Anterior cingulate cortex (tissue), 58 donors: ENCODE measurements at regions not wholly inside any gene's neighbourhood (a gene's known extent, or its start where the extent isn't known, plus 50 kb on each side); places are given as distances from the start of the nearest gene placed in this dataset.

Experiments
- DNase-seq, 58 donors: peaks; one replicate each; lab custom pipeline; 2025; lab: John Stamatoyannopoulos, UW

DNA sequence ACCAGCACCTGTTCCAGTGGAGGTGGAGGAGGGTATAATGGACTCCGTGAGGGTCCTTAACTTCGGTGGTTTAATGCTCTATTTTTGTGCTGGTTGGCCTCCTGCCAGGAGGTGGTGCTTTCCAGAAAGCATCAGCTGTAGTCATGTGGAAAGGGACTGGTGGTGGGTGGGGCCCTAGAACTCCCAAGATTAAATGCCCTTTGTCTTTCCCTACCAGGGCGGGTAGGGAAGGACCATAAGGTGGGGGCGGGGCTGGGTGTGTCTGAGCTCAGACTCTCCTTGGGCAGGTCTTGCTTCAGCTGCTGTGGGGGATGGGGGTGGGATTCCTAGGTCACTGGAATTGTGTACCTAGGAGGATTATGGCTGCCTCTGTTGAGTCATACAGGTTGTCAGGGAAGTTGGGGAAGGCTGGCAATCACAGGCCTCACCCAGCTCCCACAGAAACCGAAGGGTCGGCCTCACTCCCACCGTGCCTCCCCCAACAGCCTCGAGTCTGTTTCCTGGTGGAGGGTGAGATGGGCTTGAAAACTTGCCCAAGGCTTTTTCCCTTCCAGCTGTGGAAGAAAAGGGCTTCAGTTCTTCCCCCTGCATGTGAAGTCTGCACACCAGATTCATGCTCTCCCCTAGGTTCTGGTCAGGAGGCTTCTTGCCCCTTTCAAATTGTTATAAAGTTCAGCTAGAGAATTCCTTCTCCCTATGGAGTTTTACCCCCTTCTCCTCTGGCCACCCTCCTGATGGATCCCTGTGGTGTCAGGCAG, 60.3 kb upstream of the CLDN10 start:
- no peak for DNase-seq

DNA sequence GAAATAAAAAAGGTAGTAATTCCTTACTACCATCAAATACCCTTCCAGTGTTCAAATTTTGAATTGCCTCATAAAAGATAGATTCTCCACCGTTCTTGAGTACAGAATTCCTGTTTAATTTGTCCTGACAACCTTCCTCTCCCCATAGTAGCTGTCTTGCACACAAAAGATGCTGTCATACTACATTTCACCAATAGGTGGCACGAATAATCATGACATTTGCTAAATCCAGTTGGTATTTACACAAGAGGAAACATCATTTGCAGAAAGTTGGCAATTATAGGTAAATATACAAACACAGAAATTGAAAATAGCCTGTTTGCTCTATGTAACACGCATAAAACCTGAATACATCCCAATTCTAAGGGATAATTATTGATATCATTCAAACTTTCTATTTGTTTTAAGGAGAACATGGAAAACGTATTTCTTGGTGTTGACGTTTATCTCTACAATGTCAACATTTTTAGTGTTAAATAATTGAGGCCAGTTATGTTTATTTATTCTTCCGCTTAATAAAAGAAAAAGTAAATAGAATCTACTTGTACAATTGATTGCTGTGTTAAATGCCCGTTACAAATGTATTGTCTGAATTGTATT, 58.3 kb upstream of the CLDN10 start:
- peak in 1 of 58 donors; percentile 24 for DNase-seq

DNA sequence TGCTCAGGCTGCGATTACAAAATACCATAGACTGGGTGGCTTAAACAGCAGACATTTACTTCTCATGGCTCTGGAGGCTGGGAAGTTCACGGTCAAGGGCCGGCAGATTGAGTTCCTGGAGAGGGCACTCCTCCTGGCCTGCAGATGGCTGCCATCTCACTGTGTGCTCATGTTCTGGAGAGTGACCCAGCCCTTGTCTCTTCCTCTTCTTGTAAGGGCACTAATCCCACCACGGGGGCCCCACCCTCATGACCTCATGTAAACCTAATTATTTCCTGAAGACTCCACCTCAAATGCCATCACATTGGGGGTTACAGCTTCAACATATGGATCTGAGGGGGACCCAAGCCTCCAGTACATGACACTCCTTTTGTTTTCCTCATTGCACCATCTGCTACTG, 56.0 kb upstream of the CLDN10 start:
- DNase-seq = no peak

DNA sequence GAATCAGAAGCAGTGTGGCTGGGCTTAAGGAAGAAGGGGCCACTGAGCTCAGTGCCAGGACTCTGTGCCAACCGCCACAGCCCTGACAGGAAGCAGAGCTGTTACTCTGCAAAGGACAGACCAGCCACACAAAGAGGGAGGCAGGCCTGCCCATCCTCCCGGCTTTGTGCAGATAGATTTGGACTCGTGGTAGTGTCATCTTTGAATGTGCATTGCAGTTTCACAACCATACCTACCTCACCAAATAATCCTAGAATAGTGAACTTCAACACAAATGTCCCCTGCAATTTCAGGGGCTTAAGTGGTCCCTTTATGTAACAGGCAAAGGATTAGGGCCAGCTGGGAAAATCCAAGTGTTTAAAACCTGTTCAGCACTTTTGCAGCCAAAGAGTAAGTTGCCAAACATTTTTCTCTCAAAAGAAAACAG, 55.1 kb upstream of the CLDN10 start:
- peak in 54 of 58 donors; percentile 8 to 87 (median 58) for DNase-seq

DNA sequence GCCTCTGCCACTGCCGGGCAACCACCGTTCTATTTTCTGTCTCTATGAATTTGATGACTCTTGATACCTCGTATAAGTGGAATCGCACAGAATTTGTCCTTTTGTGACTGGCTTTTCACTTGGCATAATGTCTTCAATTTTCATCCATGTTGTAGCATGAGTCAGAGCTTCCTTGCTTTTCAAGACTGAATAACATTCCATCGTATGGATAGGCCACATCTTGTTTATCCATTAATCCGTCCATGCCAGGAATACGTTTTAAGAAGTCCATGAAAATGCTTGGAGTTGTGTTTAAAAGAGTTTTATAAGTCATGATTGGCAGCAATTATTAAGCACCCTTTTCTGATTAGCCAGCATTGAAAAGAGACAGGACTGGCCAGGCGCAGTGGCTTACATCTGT, 53.6 kb upstream of the CLDN10 start:
- DNase-seq = no peak

DNA sequence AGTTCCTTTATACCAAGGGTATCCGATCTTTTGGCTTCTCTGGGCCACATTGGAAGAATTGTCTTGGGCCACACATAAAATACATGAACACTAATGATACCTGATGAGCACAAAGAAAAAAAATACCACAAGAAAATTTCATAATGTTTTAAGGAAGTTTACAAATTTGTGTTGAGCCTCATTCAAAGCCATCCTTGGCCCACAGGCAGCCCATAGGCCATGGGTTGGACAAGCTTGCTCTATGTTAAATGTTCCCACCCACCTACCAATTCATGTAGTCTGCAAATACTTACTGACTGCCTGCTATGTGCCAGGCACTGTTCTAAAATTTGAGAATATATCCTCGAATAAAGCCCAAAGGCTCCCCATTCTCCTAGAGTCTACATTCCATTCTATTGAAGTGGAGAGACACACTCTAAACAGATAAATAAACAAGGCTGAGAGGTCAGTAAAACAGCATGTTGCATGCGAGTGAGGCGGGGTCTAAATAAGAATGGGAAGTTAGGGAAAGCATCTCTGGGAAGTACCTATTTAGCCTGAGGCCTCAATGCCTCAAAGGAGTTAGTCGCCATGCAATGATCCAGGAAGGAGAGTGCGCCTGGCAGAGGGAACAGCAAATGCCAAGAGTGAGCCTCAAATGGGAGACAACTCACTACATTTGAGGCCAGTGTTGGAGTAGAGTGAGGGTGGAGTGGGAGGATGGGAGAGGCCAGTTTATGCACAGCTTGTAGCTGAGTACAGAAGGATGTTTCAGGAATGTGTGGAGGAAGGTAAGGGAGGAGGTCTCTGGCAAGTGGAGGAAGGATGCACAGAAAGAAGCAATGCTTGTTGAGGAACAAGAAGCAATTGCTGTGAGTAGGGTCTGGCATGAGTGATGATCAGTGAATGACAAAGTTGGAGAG, 52.5 kb upstream of the CLDN10 start:
- no peak for DNase-seq

DNA sequence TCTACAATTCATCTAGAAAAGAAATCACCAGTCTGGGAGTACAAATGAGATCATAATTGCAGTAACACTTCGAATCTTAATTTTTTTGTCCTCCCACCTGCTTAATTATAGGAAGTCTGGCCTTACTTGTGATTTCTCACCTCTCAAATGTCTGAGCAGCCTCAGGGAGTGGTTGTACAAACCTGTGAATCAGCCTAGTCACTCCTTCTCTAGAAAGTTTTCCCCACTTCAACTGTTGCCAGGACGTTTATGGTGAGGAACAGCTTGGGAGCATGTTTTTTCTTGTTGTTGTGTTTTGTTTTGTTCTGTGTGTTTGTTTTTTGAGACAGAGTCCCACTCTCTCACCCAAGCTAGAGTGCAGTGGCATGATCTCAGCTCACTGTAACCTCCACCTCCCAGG, 50.3 kb upstream of the CLDN10 start:
- DNase-seq = no peak
